SK-N-SH (cell line): ENCODE measurements at regions not wholly inside any gene's neighbourhood (a gene's known extent, or its start where the extent isn't known, plus 50 kb on each side); places are given as distances from the start of the nearest gene placed in this dataset.

Experiments
- CTCF ChIA-PET: fragments of 300-600, 350-600 bp; formaldehyde crosslinking; extraction: SDS; loops from one replicate; lab custom pipeline; 2021; lab: Yijun Ruan, JAX
- POLR2A ChIA-PET: fragments of 350-600 bp; sonication (Branson Sonifier 250); formaldehyde crosslinking; extraction: SDS; loops from one replicate; lab custom pipeline; 2020; ENCODE audit warnings: antibody characterized with exemption, inconsistent platforms; lab: Yijun Ruan, JAX
- DNase-seq: peaks from one replicate; pipeline ENCODE4 v3.0.0; 2012
- H2AFZ ChIP-seq: fragments of 200-600 bp; sonication (generic); 2 replicates; pipeline ENCODE4 v1.8.1; 2016; ENCODE audit warnings: antibody characterized with exemption, mild to moderate bottlenecking, low read depth
- H3F3A ChIP-seq: fragments of 200-600 bp; sonication (generic); replicated peaks from 2 replicates; pipeline ENCODE3; 2016; ENCODE audit warnings: antibody characterized with exemption, mild to moderate bottlenecking; ENCODE audit not compliant: insufficient read depth
- H3K27ac ChIP-seq, 2 experiments: fragments of 200-500 bp in 1 of 2; fragments of 200-600 bp in 1 of 2; sonication (Bioruptor generic) in 1 of 2; sonication (generic), shearing (Covaris generic) in 1 of 2; 2 replicates each; pipeline versions ENCODE4 v1.5.1 to v1.6.1; 2014 to 2016; ENCODE audit warnings: low read depth in 2 of 2, inconsistent platforms in 1 of 2, low read length in 1 of 2, mild to moderate bottlenecking in 1 of 2, mixed read lengths in 1 of 2
- H3K27me3 ChIP-seq: fragments of 200-600 bp; sonication (generic), shearing (Covaris generic); 2 replicates; pipeline ENCODE4 v1.6.1; 2016; ENCODE audit warnings: mixed run types; ENCODE audit not compliant: insufficient read depth
- H3K36me3 ChIP-seq, 2 experiments: fragments of 200-500 bp in 1 of 2; fragments of 200-600 bp in 1 of 2; sonication (Bioruptor generic) in 1 of 2; sonication (generic) in 1 of 2; replicated peaks in 1 of 2; 2 replicates each; pipeline versions ENCODE3 to v1.5.1; 2014 to 2016; ENCODE audit warnings: low read length in 1 of 2, mild to moderate bottlenecking in 1 of 2; ENCODE audit not compliant: insufficient read depth in 2 of 2, control insufficient read depth in 1 of 2
- H3K4me1 ChIP-seq, 2 experiments: fragments of 200-500 bp in 1 of 2; fragments of 200-600 bp in 1 of 2; sonication (Bioruptor generic) in 1 of 2; sonication (generic), shearing (Covaris generic) in 1 of 2; 2 replicates each; pipeline versions ENCODE4 v1.5.1 to v1.6.1; 2014 to 2016; ENCODE audit warnings: low read depth in 1 of 2, low read length in 1 of 2, mixed run types in 1 of 2; ENCODE audit not compliant: insufficient read depth in 2 of 2, control insufficient read depth in 1 of 2
- H3K4me2 ChIP-seq: fragments of 200-600 bp; sonication (generic), shearing (Covaris generic); 2 replicates; pipeline ENCODE4 v1.6.1; 2017; ENCODE audit warnings: mixed run types
- H3K4me3 ChIP-seq, 2 experiments: fragments of 200-500 bp in 1 of 2; fragments of 200-600 bp in 1 of 2; sonication (Bioruptor generic) in 1 of 2; sonication (generic), shearing (Covaris generic) in 1 of 2; 2 replicates each; pipeline versions ENCODE4 v1.5.1 to v1.8.1; 2014 to 2016; ENCODE audit warnings: low read depth in 2 of 2, inconsistent platforms in 1 of 2, low read length in 1 of 2, mild to moderate bottlenecking in 1 of 2, mixed read lengths in 1 of 2, moderate library complexity in 1 of 2
- H3K79me2 ChIP-seq: fragments of 200-600 bp; sonication (generic); 2 replicates; pipeline ENCODE4 v1.8.1; 2017; ENCODE audit warnings: mild to moderate bottlenecking; ENCODE audit not compliant: insufficient read depth
- H3K9ac ChIP-seq: fragments of 200-600 bp; sonication (generic); 2 replicates; pipeline ENCODE4 v1.6.1; 2017; ENCODE audit warnings: mixed run types
- H3K9me2 ChIP-seq: fragments of 200-600 bp; sonication (generic); 2 replicates; pipeline ENCODE4 v1.6.1; 2017; ENCODE audit warnings: mixed run types
- H3K9me3 ChIP-seq: fragments of 200-600 bp; sonication (generic); 2 replicates; pipeline ENCODE4 v1.6.1; 2017; ENCODE audit warnings: mixed run types, mild to moderate bottlenecking, moderate library complexity
- H4K20me1 ChIP-seq: fragments of 200-600 bp; sonication (generic); 2 replicates; pipeline ENCODE4 v1.6.1; 2017; ENCODE audit warnings: mild to moderate bottlenecking, mixed run types; ENCODE audit not compliant: insufficient read depth
- CTCF ChIP-seq: fragments of 200-600 bp; sonication (generic); IDR thresholded peaks from 2 replicates; pipeline ENCODE4 v1.6.1; 2017; ENCODE audit warnings: antibody characterized with exemption, mild to moderate bottlenecking, moderate library complexity
- EP300 ChIP-seq, 2 experiments: IDR thresholded peaks; 2 replicates each; pipeline versions ENCODE4 v1.4.0 to v1.6.1; 2012; ENCODE audit warnings: borderline replicate concordance in 1 of 2, low read depth in 1 of 2, low read length in 1 of 2
- FOSL2 ChIP-seq: IDR thresholded peaks from 2 replicates; pipeline ENCODE4 v1.4.0; 2012; ENCODE audit warnings: low read depth, mild to moderate bottlenecking, moderate library complexity, borderline replicate concordance
- GABPA ChIP-seq: IDR thresholded peaks from 2 replicates; pipeline ENCODE4 v1.4.0; 2012; ENCODE audit warnings: low read depth, mild to moderate bottlenecking
- GATA2 ChIP-seq: sonication (generic); formaldehyde crosslinking; IDR thresholded peaks from 2 replicates; pipeline ENCODE4 v1.5.0; 2020; ENCODE audit warnings: mild to moderate bottlenecking, missing genetic modification reagents
- JUND ChIP-seq: IDR thresholded peaks from 2 replicates; pipeline ENCODE4 v1.4.0; 2012
- MEF2A ChIP-seq: IDR thresholded peaks from 2 replicates; pipeline ENCODE4 v1.4.0; 2012; ENCODE audit warnings: low read depth, borderline replicate concordance
- PBX3 ChIP-seq: IDR thresholded peaks from 2 replicates; pipeline ENCODE4; 2012
- REST ChIP-seq: IDR thresholded peaks from 2 replicates; pipeline ENCODE4 v1.6.1; 2012; ENCODE audit warnings: mild to moderate bottlenecking, low read depth, low read length, moderate library complexity
- RXRA ChIP-seq: IDR thresholded peaks from 2 replicates; pipeline ENCODE4 v1.4.0; 2012; ENCODE audit warnings: low read depth, mild to moderate bottlenecking, borderline replicate concordance
- SIN3A ChIP-seq: IDR thresholded peaks from 2 replicates; pipeline ENCODE4 v1.6.1; 2012; ENCODE audit warnings: low read depth, mild to moderate bottlenecking, low read length, moderate library complexity, borderline replicate concordance
- TCF12 ChIP-seq: IDR thresholded peaks from 2 replicates; pipeline ENCODE4 v1.4.0; 2012
- TEAD4 ChIP-seq: IDR thresholded peaks from 2 replicates; pipeline ENCODE4 v1.4.0; 2012; ENCODE audit warnings: mild to moderate bottlenecking, borderline replicate concordance; ENCODE audit not compliant: insufficient read depth
- WGBS: methylation state at CpG from one replicate; pipeline ENCODE4 v1.1.6; 2017; ENCODE audit warnings: low lambda C conversion rate; 5-methylcytosine and 5-hydroxymethylcytosine counted together

GRCh38 chr5:163890261-163890660 is 384.8 kb downstream of the MAT2B start:
- H3K9ac ChIP-seq: no peak overlapping the region

GRCh38 chr5:163893281-163893680 is 387.9 kb downstream of the MAT2B start:
- DNase-seq: no peak
- H3K9ac ChIP-seq: no peak overlapping the region
- H2AFZ ChIP-seq: no peak overlapping the region
- H3K4me3 ChIP-seq: no peak overlapping the region
- H3K4me2 ChIP-seq: no peak overlapping the region
- H3K36me3 ChIP-seq: no peaks in the 10 kb centered on the region
- no peak for TF ChIP-seq CTCF
- TF ChIP-seq REST: no peak
- TF ChIP-seq TCF12: no peak
- WGBS: 75% methylated on average over 2 of the region's 2 CpGs
- H3F3A ChIP-seq: no peaks in the 10 kb centered on the region
- H3K4me1 ChIP-seq: no peaks in the 10 kb centered on the region; a peak in 1 of 4 replicates
- no peaks in the 10 kb centered on the region for H3K79me2 ChIP-seq
- no peaks in the 10 kb centered on the region for H3K9me3 ChIP-seq
- H4K20me1 ChIP-seq: no peaks in the 10 kb centered on the region
- H3K27me3 ChIP-seq: no peaks in the 10 kb centered on the region
- H3K27ac ChIP-seq: no peak overlapping the region
- POLR2A ChIA-PET: no interaction called here
- H3K9me2 ChIP-seq: no peaks in the 10 kb centered on the region
- CTCF ChIA-PET: no interaction called here

More at GRCh38 chr5:163890261-163890660, 384.8 kb downstream of the MAT2B start:
- Histone ChIP-seq H3K79me2 (no peaks in the 10 kb centered on the region), H3K4me3 (no peak overlapping the region), H3K9me2 (no peaks in the 10 kb centered on the region), H3K27ac (no peak overlapping the region), H4K20me1 (no peaks in the 10 kb centered on the region), H3K36me3 (no peaks in the 10 kb centered on the region), H2AFZ (no peak overlapping the region), H3K4me1 (no peaks in the 10 kb centered on the region; a peak in 1 of 4 replicates), H3K4me2 (no peak overlapping the region), H3K27me3 (no peaks in the 10 kb centered on the region)
- WGBS: 74% methylated on average over 2 of the region's 2 CpGs
- ChIA-PET POLR2A (no interaction called here), CTCF (no interaction called here)
- TF ChIP-seq GATA2 (CRISPR knock-in tag) (no peak), GABPA (no peak), RXRA (no peak)
- TF ChIP-seq, all 33 proteins: peak for 0
- no peak for DNase-seq
- Histone ChIP-seq H3K9me3 (no peaks in the 10 kb centered on the region), H3F3A (no peaks in the 10 kb centered on the region)

- POLR2A ChIA-PET: no interaction called here
Observed at GRCh38 chr5:163894645-163895044, 389.2 kb downstream of the MAT2B start.

More at GRCh38 chr5:163894645-163895044, 389.2 kb downstream of the MAT2B start:
- CTCF ChIA-PET: no interaction called here
- no peaks in the 10 kb centered on the region for H4K20me1 ChIP-seq
- H2AFZ ChIP-seq: no peak overlapping the region
- H3K27ac ChIP-seq: peak overlapping the region in 1 of 2 experiments; percentile 6; a peak in 2 of 4 replicates
- DNase-seq: no peak
- TF ChIP-seq JUND (peak; percentile 36), TCF12 (peak; percentile 62), PBX3 (peak; percentile 83), FOSL2 (peak; percentile 46; the same call in 1 of the 2 replicates), TEAD4 (no peak), SIN3A (no peak), MEF2A (no peak), EP300 (IDR thresholded peaks at IDR 0.05; ENCODE audit: borderline replicate concordance in 1 of 2, low read depth in 1 of 2, low read length in 1 of 2) (peak in 1 of 2 experiments; percentile 52; a peak in 1 of 4 replicates)
- H3K4me2 ChIP-seq: no peak overlapping the region
- H3F3A ChIP-seq: no peaks in the 10 kb centered on the region
- no peaks in the 10 kb centered on the region for H3K27me3 ChIP-seq
- no peak overlapping the region for H3K4me3 ChIP-seq
- H3K9me3 ChIP-seq: no peaks in the 10 kb centered on the region
- H3K79me2 ChIP-seq: no peaks in the 10 kb centered on the region
- H3K9ac ChIP-seq: no peak overlapping the region
- H3K36me3 ChIP-seq: no peaks in the 10 kb centered on the region
- no peaks in the 10 kb centered on the region; a peak in 1 of 4 replicates for H3K4me1 ChIP-seq
- H3K9me2 ChIP-seq: no peaks in the 10 kb centered on the region
